ENCODE measurements at regions not wholly inside any gene's neighbourhood (a gene's known extent, or its start where the extent isn't known, plus 50 kb on each side); places are given as distances from the start of the nearest gene placed in this dataset.
"Not testable (repeated sequence)": the region's sequence is repeated elsewhere in the genome, so short reads cannot be mapped to it uniquely, and the experiment has no call there.

GRCh38 chr18:51508410-51508809 lies 310.9 kb upstream of the MEX3C start:
- not testable (repeated sequence) for TF ChIP-seq CTCF, EP300 (IDR thresholded peaks at IDR 0.05)

All from ovary (tissue), 3 donors.